C4-2B (cell line): ENCODE measurements at regions not wholly inside any gene's neighbourhood (a gene's known extent, or its start where the extent isn't known, plus 50 kb on each side); places are given as distances from the start of the nearest gene placed in this dataset.

Experiments used
- H3K27ac ChIP-seq: fragments of 450-650 bp; 2 replicates; pipeline ENCODE4 v1.5.1; 2017
- ZFX ChIP-seq: fragments of 450-650 bp; IDR thresholded peaks from 2 replicates; pipeline ENCODE4 v1.6.1; 2017
- TF ChIP-seq, protein P1 (sequence below): fragments of 450-650 bp; conservative IDR thresholded peaks from 2 replicates; pipeline ENCODE4 v1.5.1; 2017; ENCODE audit warnings: mild to moderate bottlenecking

DNA sequence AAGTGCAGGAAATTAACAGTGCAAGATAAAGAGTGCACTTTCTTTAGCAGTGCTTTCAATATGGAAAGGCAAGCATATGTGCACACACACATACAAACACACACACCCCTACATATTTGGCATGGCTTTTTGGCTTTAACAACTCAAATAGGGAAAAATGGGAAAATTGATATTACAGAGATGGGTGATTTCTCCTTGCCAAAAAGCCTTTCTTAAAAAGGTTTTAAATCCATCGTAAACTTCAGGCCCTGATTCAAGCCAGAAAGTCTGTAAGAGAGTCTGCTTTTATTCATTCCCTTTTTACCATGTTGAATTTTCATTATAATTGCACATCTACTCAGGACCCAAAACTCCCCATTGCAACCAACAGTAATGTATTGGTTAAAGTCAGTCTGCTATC is 612.0 kb upstream of the ACTRT1 start:
- TF ChIP-seq, protein P1, sequence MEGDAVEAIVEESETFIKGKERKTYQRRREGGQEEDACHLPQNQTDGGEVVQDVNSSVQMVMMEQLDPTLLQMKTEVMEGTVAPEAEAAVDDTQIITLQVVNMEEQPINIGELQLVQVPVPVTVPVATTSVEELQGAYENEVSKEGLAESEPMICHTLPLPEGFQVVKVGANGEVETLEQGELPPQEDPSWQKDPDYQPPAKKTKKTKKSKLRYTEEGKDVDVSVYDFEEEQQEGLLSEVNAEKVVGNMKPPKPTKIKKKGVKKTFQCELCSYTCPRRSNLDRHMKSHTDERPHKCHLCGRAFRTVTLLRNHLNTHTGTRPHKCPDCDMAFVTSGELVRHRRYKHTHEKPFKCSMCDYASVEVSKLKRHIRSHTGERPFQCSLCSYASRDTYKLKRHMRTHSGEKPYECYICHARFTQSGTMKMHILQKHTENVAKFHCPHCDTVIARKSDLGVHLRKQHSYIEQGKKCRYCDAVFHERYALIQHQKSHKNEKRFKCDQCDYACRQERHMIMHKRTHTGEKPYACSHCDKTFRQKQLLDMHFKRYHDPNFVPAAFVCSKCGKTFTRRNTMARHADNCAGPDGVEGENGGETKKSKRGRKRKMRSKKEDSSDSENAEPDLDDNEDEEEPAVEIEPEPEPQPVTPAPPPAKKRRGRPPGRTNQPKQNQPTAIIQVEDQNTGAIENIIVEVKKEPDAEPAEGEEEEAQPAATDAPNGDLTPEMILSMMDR: no peak
- TF ChIP-seq ZFX: no peak
- no peak overlapping the region for H3K27ac ChIP-seq

DNA sequence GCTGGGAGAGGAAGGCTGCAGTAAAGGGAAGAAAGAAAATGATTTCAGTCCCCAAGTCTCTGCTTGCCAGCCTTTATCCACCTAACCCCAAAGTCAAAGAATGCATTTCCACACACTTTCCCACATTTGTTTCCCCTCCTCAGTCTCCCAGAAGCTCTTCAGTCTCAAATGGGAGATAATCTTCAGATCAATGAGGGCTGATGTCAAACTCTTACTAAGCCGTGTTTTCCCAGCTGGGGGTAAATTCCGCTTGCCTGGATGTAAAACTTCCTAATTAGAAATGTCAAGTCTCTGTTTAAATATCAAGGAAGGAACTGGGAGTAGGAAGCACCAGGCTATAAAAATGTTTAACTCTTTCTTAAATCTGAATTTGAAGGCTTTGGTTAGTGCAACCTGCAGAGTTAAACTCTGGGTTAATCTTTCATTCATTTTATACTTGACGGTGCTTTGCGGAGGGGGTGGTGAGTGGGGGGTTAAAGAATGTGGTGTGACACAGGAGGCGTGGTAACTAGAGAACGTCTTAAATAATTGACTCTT is 601.4 kb upstream of the ACTRT1 start:
- TF ChIP-seq, protein P1: no peak
- TF ChIP-seq ZFX: no peak
- no peak overlapping the region for H3K27ac ChIP-seq

DNA sequence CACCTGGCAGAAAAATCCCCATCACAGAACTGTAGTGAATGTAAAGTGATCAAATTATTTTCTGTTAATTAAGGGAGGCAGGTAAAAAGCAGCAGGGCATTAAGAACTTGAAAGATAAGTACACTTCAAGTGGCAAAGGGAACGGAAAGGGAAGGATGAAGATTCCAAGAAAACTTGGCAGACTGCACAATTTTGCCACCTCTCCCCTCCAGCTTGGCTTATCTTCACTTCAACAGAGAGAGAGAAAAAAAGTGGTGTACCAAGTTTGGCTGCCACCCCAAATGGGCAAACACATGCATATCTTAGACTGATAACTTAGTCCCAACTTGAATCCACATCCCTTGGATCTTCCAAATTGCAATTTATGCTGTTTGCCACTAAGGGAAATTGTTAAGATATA is 598.1 kb upstream of the ACTRT1 start:
- no peak overlapping the region for H3K27ac ChIP-seq
- no peak for TF ChIP-seq ZFX
- TF ChIP-seq, protein P1: no peak

DNA sequence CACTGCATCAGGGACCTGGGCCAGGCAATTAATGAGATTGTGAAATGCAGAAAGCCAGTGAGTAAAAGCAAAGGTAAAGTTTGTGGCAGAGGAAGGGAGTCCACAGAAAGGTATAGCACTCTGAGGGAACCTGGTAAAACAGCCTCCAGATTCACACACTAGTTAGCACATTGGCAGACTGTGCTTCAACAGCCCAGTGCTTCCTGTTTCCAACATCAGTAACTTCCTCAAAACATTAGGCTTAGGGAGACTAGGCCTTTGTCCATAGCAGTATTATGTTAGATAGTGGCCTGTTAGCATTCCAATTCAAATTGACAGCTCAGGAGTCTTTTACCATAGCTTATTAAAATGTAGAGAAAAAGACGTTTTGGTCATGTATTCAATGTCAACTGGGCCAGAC is 582.6 kb upstream of the ACTRT1 start:
- TF ChIP-seq, protein P1: no peak
- TF ChIP-seq ZFX: no peak
- no peak overlapping the region for H3K27ac ChIP-seq

DNA sequence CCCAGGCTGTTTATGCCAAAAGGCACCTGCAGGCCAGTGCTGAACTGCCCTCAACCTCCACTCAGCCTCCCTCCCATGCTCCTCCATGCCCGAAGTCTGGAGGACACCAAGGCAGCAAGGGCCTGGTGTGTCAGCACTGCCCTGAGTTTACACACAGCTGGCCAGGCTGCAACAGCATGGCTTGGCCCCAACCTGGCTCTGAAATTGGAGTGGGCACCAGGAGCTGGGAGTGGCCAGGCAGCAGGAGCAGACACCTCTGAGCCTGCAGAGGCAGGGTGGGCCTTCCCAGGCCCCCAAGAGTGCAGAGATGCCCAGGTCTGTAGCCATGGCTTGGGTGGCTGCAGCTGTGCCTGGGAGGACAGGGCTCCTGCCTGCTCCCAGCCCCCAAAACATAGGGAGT is 571.2 kb upstream of the ACTRT1 start:
- no peak overlapping the region for H3K27ac ChIP-seq
- TF ChIP-seq, protein P1: no peak
- TF ChIP-seq ZFX: no peak

DNA sequence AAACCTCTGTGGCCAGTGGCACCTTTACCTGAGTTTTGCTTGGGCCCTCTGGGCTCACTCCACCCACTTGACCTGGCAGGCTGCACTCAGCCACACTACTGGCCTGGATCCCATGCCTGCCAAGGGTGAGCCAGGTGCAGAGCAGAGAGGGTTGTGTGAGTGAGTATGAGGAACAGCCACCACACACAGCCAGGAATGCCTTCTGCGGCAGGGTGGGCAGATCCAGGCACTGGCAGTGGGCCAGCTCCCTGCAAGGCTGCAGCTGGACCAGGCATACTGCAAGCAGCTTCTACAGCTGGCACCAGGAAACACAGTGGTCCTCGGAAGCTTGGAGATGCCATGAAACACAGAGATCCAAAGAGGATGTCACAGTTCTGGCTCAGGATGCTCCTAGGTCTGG is 570.1 kb upstream of the ACTRT1 start:
- no peak for TF ChIP-seq ZFX
- TF ChIP-seq, protein P1: no peak
- no peak overlapping the region for H3K27ac ChIP-seq

DNA sequence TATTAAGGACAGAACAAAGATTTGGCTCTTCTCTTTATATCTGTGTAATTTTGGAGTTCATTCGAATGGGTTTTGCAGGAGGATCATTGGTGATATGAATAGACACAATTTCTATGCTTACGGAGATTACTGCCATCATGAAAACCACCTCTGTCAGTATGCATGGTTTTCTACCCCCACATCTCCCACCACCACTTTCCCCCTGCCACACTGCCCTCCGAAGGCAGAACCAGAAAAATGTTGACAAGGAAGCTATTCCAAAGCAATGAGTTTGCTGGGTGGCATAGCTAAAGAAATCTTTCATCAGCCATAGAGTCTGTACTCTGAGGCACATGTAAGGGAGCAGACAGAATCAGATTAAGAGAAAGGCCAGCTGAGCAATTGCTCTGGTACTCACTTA is 567.3 kb upstream of the ACTRT1 start:
- no peak overlapping the region for H3K27ac ChIP-seq
- no peak for TF ChIP-seq ZFX
- TF ChIP-seq, protein P1: no peak
